Calu3 (cell line): ENCODE measurements at regions not wholly inside any gene's neighbourhood (a gene's known extent, or its start where the extent isn't known, plus 50 kb on each side); places are given as distances from the start of the nearest gene placed in this dataset.

Experiments
- BruUV-seq: library from RNA; stranded (reverse); fragments of 400-500 nt; replicated peaks from 2 replicates; lab custom pipeline; 2021; lab: Mats Ljungman, UMichigan
- CTCF ChIA-PET: fragments of 300-600 bp; sonication (Branson Sonifier 250); formaldehyde crosslinking; loops from one replicate; lab custom pipeline; 2022; ENCODE audit warnings: antibody characterized with exemption; lab: Charles Lee
- DNase-seq: peaks from one replicate; pipeline ENCODE4 v3.0.0; 2022
- H3K27ac Mint-ChIP-seq: one replicate; pipeline ENCODE4 v1.8.0; 2022; ENCODE audit warnings: mixed read lengths; ENCODE audit not compliant: unreplicated experiment
- H3K27me3 Mint-ChIP-seq: one replicate; pipeline ENCODE4 v1.8.0; 2022; ENCODE audit warnings: mixed read lengths; ENCODE audit not compliant: unreplicated experiment
- H3K36me3 Mint-ChIP-seq: one replicate; pipeline ENCODE4 v1.8.0; 2022; ENCODE audit warnings: mild to moderate bottlenecking, moderate library complexity, mixed read lengths; ENCODE audit not compliant: insufficient read depth, unreplicated experiment
- H3K4me1 Mint-ChIP-seq: one replicate; pipeline ENCODE4 v1.8.0; 2022; ENCODE audit warnings: mild to moderate bottlenecking, low read depth, mixed read lengths; ENCODE audit not compliant: unreplicated experiment
- H3K4me3 Mint-ChIP-seq: one replicate; pipeline ENCODE4 v1.8.0; 2022; ENCODE audit warnings: mild to moderate bottlenecking, low read depth, moderate library complexity, mixed read lengths; ENCODE audit not compliant: unreplicated experiment
- H3K9me3 Mint-ChIP-seq: one replicate; pipeline ENCODE4 v1.8.0; 2022; ENCODE audit warnings: low read depth, mixed read lengths; ENCODE audit not compliant: unreplicated experiment
- CTCF ChIP-seq: fragments of 200-600 bp; IDR thresholded peaks from one replicate; pipeline ENCODE4 v1.8.0; 2022; ENCODE audit warnings: antibody characterized with exemption; ENCODE audit not compliant: unreplicated experiment
- intact Hi-C: fragments of 100-400 bp; cut with micrococcal nuclease; formaldehyde crosslinking; loops from one replicate; pipeline ENCODE4 v1.10.0; 2022; ENCODE audit not compliant: unreplicated experiment

GRCh38 chr2:8234253-8234652, 447.6 kb upstream of the ID2 start:
- Mint-ChIP-seq H3K36me3 (no peaks in the 10 kb centered on the region), H3K27ac (no peak overlapping the region), H3K4me3 (no peak overlapping the region), H3K9me3 (no peaks in the 10 kb centered on the region), H3K4me1 (peaks cover 9% of the 10 kb centered on the region), H3K27me3 (no peaks in the 10 kb centered on the region)
- no peak for DNase-seq
- CTCF ChIA-PET = interaction anchor here (0.7 kb wide), 1 partner anchor 13 kb away, joined by 3 read pairs; no protein-coding TSS in a partner anchor
- BruUV-seq = no TSS peak
- TF ChIP-seq CTCF = no peak
- intact Hi-C loops = no loop called here

GRCh38 chr2:8234757-8235374, 447.0 kb upstream of the ID2 start:
- intact Hi-C loops = no loop called here
- Mint-ChIP-seq H3K36me3 (no peaks in the 10 kb centered on the region), H3K27me3 (no peaks in the 10 kb centered on the region), H3K4me1 (peaks cover 3% of the 10 kb centered on the region), H3K27ac (no peak overlapping the region), H3K9me3 (no peaks in the 10 kb centered on the region), H3K4me3 (no peak overlapping the region)
- TF ChIP-seq CTCF = no peak
- no TSS peak for BruUV-seq
- DNase-seq = no peak
- CTCF ChIA-PET = interaction anchor here (0.7 kb wide), 1 partner anchor 13 kb away, joined by 3 read pairs; no protein-coding TSS in a partner anchor

GRCh38 chr2:8235419-8235818, 446.4 kb upstream of the ID2 start:
- no TSS peak for BruUV-seq
- H3K4me1 Mint-ChIP-seq = no peaks in the 10 kb centered on the region

GRCh38 chr2:8236391-8236790, 445.5 kb upstream of the ID2 start:
- intact Hi-C loops = no loop called here
- Mint-ChIP-seq H3K27ac (no peak overlapping the region), H3K4me1 (no peaks in the 10 kb centered on the region), H3K9me3 (no peaks in the 10 kb centered on the region), H3K27me3 (no peaks in the 10 kb centered on the region), H3K36me3 (no peaks in the 10 kb centered on the region), H3K4me3 (no peak overlapping the region)
- TF ChIP-seq CTCF = no peak
- CTCF ChIA-PET = no interaction called here
- BruUV-seq = no TSS peak
- no peak for DNase-seq

More at GRCh38 chr2:8235419-8235818, 446.4 kb upstream of the ID2 start:
- no peaks in the 10 kb centered on the region for H3K27me3 Mint-ChIP-seq
- no peak for DNase-seq
- intact Hi-C loops = no loop called here
- no peak overlapping the region for H3K4me3 Mint-ChIP-seq
- no peaks in the 10 kb centered on the region for H3K9me3 Mint-ChIP-seq
- H3K36me3 Mint-ChIP-seq = no peaks in the 10 kb centered on the region
- TF ChIP-seq CTCF = no peak
- CTCF ChIA-PET = no interaction called here
- H3K27ac Mint-ChIP-seq = no peak overlapping the region
